WTC11 (cell line): ENCODE measurements at regions not wholly inside any gene's neighbourhood (a gene's known extent, or its start where the extent isn't known, plus 50 kb on each side); places are given as distances from the start of the nearest gene placed in this dataset.

Experiments used
- ATAC-seq: fragments of 200-7000 bp; cut with Tn5 transposase; 2 replicates; pipeline ENCODE4 v1.10.0; 2021; ENCODE audit warnings: mild to moderate bottlenecking, moderate library complexity
- CTCF ChIA-PET: fragments of 300-600 bp; sonication (Branson Sonifier 250); formaldehyde crosslinking; loops from one replicate; lab custom pipeline; 2021; ENCODE audit warnings: antibody characterized with exemption; lab: Charles Lee
- POLR2A ChIA-PET: fragments of 350-600 bp; sonication (Branson Sonifier 250); formaldehyde crosslinking; loops from one replicate; lab custom pipeline; 2021; ENCODE audit warnings: antibody characterized with exemption; lab: Charles Lee
- DNase-seq: peaks from one replicate; pipeline ENCODE4 v3.0.0; 2021; ENCODE audit warnings: low spot score
- H3K27ac Mint-ChIP-seq: 2 replicates; pipeline ENCODE4 v1.8.0; 2021; ENCODE audit warnings: mixed read lengths
- H3K27me3 Mint-ChIP-seq: 2 replicates; pipeline ENCODE4 v1.8.0; 2021; ENCODE audit warnings: low read depth, mild to moderate bottlenecking, moderate library complexity, mixed read lengths
- H3K36me3 Mint-ChIP-seq: 2 replicates; pipeline ENCODE4 v1.8.0; 2021; ENCODE audit warnings: mixed read lengths
- H3K4me1 Mint-ChIP-seq: 2 replicates; pipeline ENCODE4 v1.8.0; 2022; ENCODE audit warnings: mixed read lengths
- H3K4me3 Mint-ChIP-seq: 2 replicates; pipeline ENCODE4 v1.8.0; 2021; ENCODE audit warnings: mild to moderate bottlenecking, moderate library complexity, mixed read lengths
- H3K9me3 Mint-ChIP-seq: 2 replicates; pipeline ENCODE4 v1.8.0; 2021; ENCODE audit warnings: mixed read lengths
- AR ChIP-seq: fragments of 250-450 bp; sonication (Bioruptor Pico); IDR thresholded peaks from 2 replicates; pipeline ENCODE4 v1.9.0; 2021; ENCODE audit warnings: mild to moderate bottlenecking
- ATF6 ChIP-seq: sonication (generic); formaldehyde crosslinking; IDR thresholded peaks from 2 replicates; pipeline ENCODE4 v1.8.1; 2023; ENCODE audit warnings: mild to moderate bottlenecking, missing genetic modification reagents
- CTCF ChIP-seq: fragments of 200-600 bp; IDR thresholded peaks from 2 replicates; pipeline ENCODE4 v1.8.0; 2022; ENCODE audit warnings: antibody characterized with exemption
- ESRRA ChIP-seq: sonication (generic); formaldehyde crosslinking; IDR thresholded peaks from 2 replicates; pipeline ENCODE4 v1.8.1; 2022; ENCODE audit warnings: mild to moderate bottlenecking, missing genetic modification reagents, borderline replicate concordance
- IRF1 ChIP-seq: sonication (generic); formaldehyde crosslinking; IDR thresholded peaks from 2 replicates; pipeline ENCODE4 v1.8.0; 2023; ENCODE audit warnings: missing genetic modification reagents
- JAZF1 ChIP-seq: fragments of 250-450 bp; sonication (Bioruptor Pico); IDR thresholded peaks from 2 replicates; pipeline ENCODE4 v1.9.0; 2021; ENCODE audit warnings: moderate library complexity, mild to moderate bottlenecking, inconsistent platforms
- JUN ChIP-seq: sonication (generic); formaldehyde crosslinking; IDR thresholded peaks from 2 replicates; pipeline ENCODE4 v1.8.0; 2023; ENCODE audit warnings: mild to moderate bottlenecking, missing genetic modification reagents
- NR1H2 ChIP-seq: sonication (generic); formaldehyde crosslinking; IDR thresholded peaks from 2 replicates; pipeline ENCODE4 v1.9.0; 2021; ENCODE audit warnings: mild to moderate bottlenecking, moderate library complexity, missing genetic modification reagents
- PRDM15 ChIP-seq: sonication (generic); formaldehyde crosslinking; IDR thresholded peaks from 2 replicates; pipeline ENCODE4 v1.8.0; 2022; ENCODE audit warnings: missing genetic modification reagents
- SOX15 ChIP-seq: fragments of 250-450 bp; sonication (Bioruptor Pico); IDR thresholded peaks from 2 replicates; pipeline ENCODE4 v1.9.0; 2021; ENCODE audit warnings: mild to moderate bottlenecking
- ZNF219 ChIP-seq: sonication (generic); formaldehyde crosslinking; IDR thresholded peaks from 2 replicates; pipeline ENCODE4 v1.8.0; 2023; ENCODE audit warnings: missing genetic modification reagents, mild to moderate bottlenecking, borderline replicate concordance
- ZNF396 ChIP-seq: fragments of 250-450 bp; sonication (Bioruptor Pico); IDR thresholded peaks from 2 replicates; pipeline ENCODE4 v1.8.0; 2021; ENCODE audit warnings: mild to moderate bottlenecking, moderate library complexity, borderline replicate concordance
- ZNF671 ChIP-seq: fragments of 250-450 bp; sonication (Bioruptor Pico); IDR thresholded peaks from 2 replicates; pipeline ENCODE4 v1.8.0; 2021; ENCODE audit warnings: mild to moderate bottlenecking
- ZSCAN18 ChIP-seq: fragments of 250-450 bp; sonication (Bioruptor Pico); IDR thresholded peaks from 2 replicates; pipeline ENCODE4 v2.1.2; 2022; ENCODE audit warnings: mild to moderate bottlenecking, moderate library complexity

GRCh38 chr9:24939109-24939850 lies 393.6 kb upstream of the IZUMO3 start (continued):
- TF ChIP-seq ZSCAN18 = no peak
- TF ChIP-seq IRF1 (CRISPR knock-in tag) = no peak
- TF ChIP-seq JAZF1 = no peak

GRCh38 chr9:24936117-24936516 lies 390.4 kb upstream of the IZUMO3 start:
- ChIA-PET CTCF (no interaction called here), POLR2A (no interaction called here)
- H3K27ac Mint-ChIP-seq = no peak overlapping the region
- peaks cover 26% of the 10 kb centered on the region for H3K4me1 Mint-ChIP-seq
- TF ChIP-seq PRDM15 (CRISPR knock-in tag) (no peak), NR1H2 (CRISPR knock-in tag) (no peak), JUN (no peak), ATF6 (no peak), CTCF (no peak), SOX15 (CRISPR knock-in tag) (no peak), ZNF671 (CRISPR knock-in tag) (no peak)
- H3K36me3 Mint-ChIP-seq = no peaks in the 10 kb centered on the region
- no peaks in the 10 kb centered on the region for H3K9me3 Mint-ChIP-seq
- no peak for ATAC-seq
- H3K4me3 Mint-ChIP-seq = no peak overlapping the region
- H3K27me3 Mint-ChIP-seq = no peaks in the 10 kb centered on the region
- no peak for DNase-seq

GRCh38 chr9:24932785-24933184 lies 387.1 kb upstream of the IZUMO3 start:
- H3K4me1 Mint-ChIP-seq = peaks cover 7% of the 10 kb centered on the region
- H3K4me3 Mint-ChIP-seq = no peak overlapping the region
- no peaks in the 10 kb centered on the region for H3K9me3 Mint-ChIP-seq
- ATAC-seq (no peak), DNase-seq (no peak)
- H3K27me3 Mint-ChIP-seq = no peaks in the 10 kb centered on the region
- H3K27ac Mint-ChIP-seq = no peak overlapping the region
- ChIA-PET POLR2A (no interaction called here), CTCF (no interaction called here)
- H3K36me3 Mint-ChIP-seq = no peaks in the 10 kb centered on the region
- TF ChIP-seq ATF6 (no peak), AR (CRISPR knock-in tag) (no peak), CTCF (no peak), ZNF219 (no peak), ESRRA (CRISPR knock-in tag) (no peak), ZNF396 (no peak)
